Endothelial cell of umbilical vein (primary cell): ENCODE measurements at regions not wholly inside any gene's neighbourhood (a gene's known extent, or its start where the extent isn't known, plus 50 kb on each side); places are given as distances from the start of the nearest gene placed in this dataset.

Source experiments
- BruUV-seq: library from RNA; stranded (reverse); fragments of 400-500 nt; replicated peaks from 2 replicates; lab custom pipeline; 2021; lab: Mats Ljungman, UMichigan
- CTCF ChIA-PET: fragments of 300-600, 350-600 bp; sonication (Branson Sonifier 250); formaldehyde crosslinking; loops from one replicate; lab custom pipeline; 2021; ENCODE audit warnings: antibody characterized with exemption, inconsistent platforms; lab: Charles Lee
- POLR2A ChIA-PET: fragments of 300-600, 350-600 bp; sonication (Branson Sonifier 250); formaldehyde crosslinking; loops from one replicate; lab custom pipeline; 2021; ENCODE audit warnings: antibody characterized with exemption, inconsistent platforms; lab: Charles Lee
- DNase-seq: peaks from one replicate; pipeline ENCODE4 v3.0.0-alpha.2; 2011; ENCODE audit warnings: low read depth, low spot score
- FAIRE-seq: peaks from 2 replicates; lab custom pipeline; 2011; peaks lifted over from hg19 to GRCh38; lab: Jason Lieb, UNC
- H2AFZ ChIP-seq: 2 replicates; pipeline ENCODE4 v1.6.0; 2012; ENCODE audit warnings: low read depth, low read length, control low read depth, inconsistent platforms
- H3K27ac ChIP-seq: 2 replicates; pipeline ENCODE4 v1.5.1; 2011; ENCODE audit warnings: low read depth, mild to moderate bottlenecking, control low read depth, low read length, moderate library complexity; ENCODE audit not compliant: insufficient read depth
- H3K27me3 ChIP-seq, 2 experiments: 2 replicates each; pipeline versions ENCODE4 v1.6.0 to v1.6.1; 2011; ENCODE audit warnings: low read length in 2 of 2, mixed read lengths in 1 of 2; ENCODE audit not compliant: control insufficient read depth in 2 of 2, insufficient read depth in 2 of 2
- H3K36me3 ChIP-seq, 2 experiments: 2 replicates in 1 of 2; 3 replicates in 1 of 2; pipeline ENCODE4 v1.5.1; 2011; ENCODE audit warnings: low read length in 2 of 2, mild to moderate bottlenecking in 1 of 2, moderate library complexity in 1 of 2; ENCODE audit not compliant: control insufficient read depth in 2 of 2, insufficient read depth in 2 of 2; ENCODE audit errors: extremely low read depth in 1 of 2
- H3K4me1 ChIP-seq: 3 replicates; pipeline ENCODE4 v1.5.1; 2011; ENCODE audit warnings: mild to moderate bottlenecking, low read length; ENCODE audit not compliant: control insufficient read depth, insufficient read depth; ENCODE audit errors: extremely low read depth
- H3K4me2 ChIP-seq: 2 replicates; pipeline ENCODE4 v1.6.1; 2011; ENCODE audit warnings: low read length, control low read depth, mixed read lengths; ENCODE audit not compliant: insufficient read depth
- H3K4me3 ChIP-seq, 3 experiments: fragments of 200-600 bp in 1 of 3; sonication (generic), shearing (Covaris generic) in 1 of 3; replicated peaks in 1 of 3; 2 replicates each; pipeline ENCODE4 v1.5.1; 2011 to 2016; ENCODE audit warnings: control low read depth in 3 of 3, low read length in 3 of 3, mild to moderate bottlenecking in 2 of 3, inconsistent platforms in 1 of 3, low read depth in 1 of 3, moderate library complexity in 1 of 3; ENCODE audit not compliant: insufficient read depth in 1 of 3
- H3K79me2 ChIP-seq: 2 replicates; pipeline ENCODE4 v1.6.0; 2012; ENCODE audit warnings: low read length, inconsistent platforms; ENCODE audit not compliant: control insufficient read depth, insufficient read depth
- H3K9ac ChIP-seq: replicated peaks from 2 replicates; pipeline ENCODE3; 2011; ENCODE audit warnings: low read length, control low read depth; ENCODE audit not compliant: insufficient read depth; ENCODE audit errors: extremely low read depth
- H3K9me1 ChIP-seq: replicated peaks from 3 replicates; pipeline ENCODE4 v1.6.0; 2011; ENCODE audit warnings: mild to moderate bottlenecking, low read length; ENCODE audit not compliant: control insufficient read depth, insufficient read depth; ENCODE audit errors: extremely low read depth
- H3K9me3 ChIP-seq: replicated peaks from 2 replicates; pipeline ENCODE4 v1.5.1; 2012; ENCODE audit warnings: low read length, inconsistent platforms; ENCODE audit not compliant: control insufficient read depth, insufficient read depth
- H4K20me1 ChIP-seq: replicated peaks from 2 replicates; pipeline ENCODE3; 2011; ENCODE audit warnings: mild to moderate bottlenecking, low read length; ENCODE audit not compliant: control insufficient read depth, insufficient read depth; ENCODE audit errors: extremely low read depth
- CTCF ChIP-seq, 2 donors: IDR thresholded peaks; 1 replicate in 1 of 2; 2 replicates in 1 of 2; pipeline ENCODE4 v1.5.1; 2011; ENCODE audit warnings: low read length in 2 of 2, mild to moderate bottlenecking in 2 of 2, moderate library complexity in 2 of 2, control low read depth in 1 of 2, inconsistent platforms in 1 of 2, low read depth in 1 of 2; ENCODE audit not compliant: insufficient read depth in 1 of 2; ENCODE audit errors: extremely low read depth in 1 of 2
- EZH2 ChIP-seq: IDR thresholded peaks from 2 replicates; pipeline ENCODE4 v1.6.1; 2012; ENCODE audit warnings: borderline replicate concordance, low read depth, mild to moderate bottlenecking, moderate library complexity, low read length, inconsistent platforms; ENCODE audit not compliant: severe bottlenecking
- FOS ChIP-seq: IDR thresholded peaks from 2 replicates; pipeline ENCODE4 v1.6.1; 2011; ENCODE audit warnings: mild to moderate bottlenecking, low read length, moderate library complexity, borderline replicate concordance; ENCODE audit not compliant: insufficient read depth
- GATA2 ChIP-seq: IDR thresholded peaks from 2 replicates; pipeline ENCODE4 v1.7.0; 2011; ENCODE audit warnings: low read depth, mild to moderate bottlenecking, moderate library complexity, mixed read lengths, low read length; ENCODE audit not compliant: insufficient read length, insufficient read depth
- JUN ChIP-seq: IDR thresholded peaks from 2 replicates; pipeline ENCODE4 v1.6.1; 2011; ENCODE audit warnings: borderline replicate concordance, low read depth; ENCODE audit not compliant: insufficient read length, insufficient read depth
- MYC ChIP-seq: IDR thresholded peaks from one replicate; pipeline ENCODE4 v1.6.1; 2011; ENCODE audit warnings: mild to moderate bottlenecking, low read depth, low read length
- POLR2A ChIP-seq: IDR thresholded peaks from 2 replicates; pipeline ENCODE4 v1.6.1; 2012; ENCODE audit warnings: low read depth, mild to moderate bottlenecking, control low read depth, low read length
- POLR2AphosphoS5 ChIP-seq: IDR thresholded peaks from 2 replicates; pipeline ENCODE4 v1.6.1; 2012; ENCODE audit warnings: low read depth, mild to moderate bottlenecking, control low read depth, low read length, moderate library complexity; ENCODE audit not compliant: insufficient read depth
- dilution Hi-C: fragments of 300-500 bp; cut with MboI; formaldehyde crosslinking; loops from one replicate; pipeline ENCODE4 v1.15.0; 2019; ENCODE audit warnings: low sequenced_read_pairs; ENCODE audit not compliant: extremely low pct_ligation_motif_present
- intact Hi-C: fragments of 100-400 bp; cut with micrococcal nuclease; formaldehyde crosslinking; loops from one replicate; pipeline ENCODE4 v1.10.0; 2022
- TF ChIP-seq, protein P1 (sequence below): IDR thresholded peaks from 2 replicates; pipeline ENCODE4 v1.6.1; 2011; ENCODE audit not compliant: insufficient read depth, insufficient read length

DNA sequence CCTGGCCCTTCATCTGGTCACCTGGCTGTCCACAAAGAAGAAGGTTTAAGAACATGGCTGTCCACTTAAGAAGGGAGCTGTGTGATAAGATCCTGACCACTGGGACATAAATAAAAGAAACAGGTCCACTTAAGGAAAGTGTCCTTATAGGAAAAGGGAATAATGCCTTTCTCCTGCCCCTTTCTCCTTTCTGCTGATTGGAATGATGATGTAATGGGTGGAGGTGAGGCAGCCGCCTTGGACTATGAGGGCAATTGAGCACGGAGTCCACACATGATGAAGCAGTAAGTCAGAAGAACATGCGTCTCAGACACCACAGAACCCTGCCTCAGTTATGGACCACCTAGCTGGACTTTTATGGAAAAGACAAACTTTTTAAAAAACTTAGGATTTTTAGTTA, 401.1 kb downstream of the SHANK2 start:
- no peak overlapping the region for H3K4me2 ChIP-seq
- no peaks in the 10 kb centered on the region for H3K4me1 ChIP-seq
- H2AFZ ChIP-seq: no peak overlapping the region
- H3K27ac ChIP-seq: no peak overlapping the region
- ChIA-PET POLR2A (no interaction called here), CTCF (no interaction called here)
- no peaks in the 10 kb centered on the region for H4K20me1 ChIP-seq
- TF ChIP-seq, protein P1, sequence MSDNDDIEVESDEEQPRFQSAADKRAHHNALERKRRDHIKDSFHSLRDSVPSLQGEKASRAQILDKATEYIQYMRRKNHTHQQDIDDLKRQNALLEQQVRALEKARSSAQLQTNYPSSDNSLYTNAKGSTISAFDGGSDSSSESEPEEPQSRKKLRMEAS: no peak
- TF ChIP-seq MYC (no peak), POLR2AphosphoS5 (no peak), POLR2A (no peak), GATA2 (no peak), CTCF (IDR thresholded peaks at IDR 0.05; ENCODE audit: extremely low read depth in 1 of 2, insufficient read depth in 1 of 2, low read depth in 1 of 2, low read length in 2 of 2) (no peak), EZH2 (no peak), FOS (no peak), JUN (no peak)
- no peak for DNase-seq
- peaks cover 2% of the 10 kb centered on the region for H3K9me3 ChIP-seq
- BruUV-seq: no TSS peak
- no peaks in the 10 kb centered on the region for H3K79me2 ChIP-seq
- no peaks in the 10 kb centered on the region for H3K36me3 ChIP-seq
- no peaks in the 10 kb centered on the region for H3K9me1 ChIP-seq
- no peak for FAIRE-seq
- intact Hi-C loops: no loop called here
- H3K27me3 ChIP-seq: no peaks in the 10 kb centered on the region
- no peak overlapping the region for H3K4me3 ChIP-seq
- dilution Hi-C loops: no loop called here
- H3K9ac ChIP-seq: no peak overlapping the region
